GM21786 (cell line): ENCODE measurements at regions not wholly inside any gene's neighbourhood (a gene's known extent, or its start where the extent isn't known, plus 50 kb on each side); places are given as distances from the start of the nearest gene placed in this dataset.

Experiments used
- ATAC-seq: cut with Tn5 transposase; IDR thresholded peaks from one replicate; pipeline ENCODE4 v1.9.1; 2021; ENCODE audit not compliant: unreplicated experiment

DNA sequence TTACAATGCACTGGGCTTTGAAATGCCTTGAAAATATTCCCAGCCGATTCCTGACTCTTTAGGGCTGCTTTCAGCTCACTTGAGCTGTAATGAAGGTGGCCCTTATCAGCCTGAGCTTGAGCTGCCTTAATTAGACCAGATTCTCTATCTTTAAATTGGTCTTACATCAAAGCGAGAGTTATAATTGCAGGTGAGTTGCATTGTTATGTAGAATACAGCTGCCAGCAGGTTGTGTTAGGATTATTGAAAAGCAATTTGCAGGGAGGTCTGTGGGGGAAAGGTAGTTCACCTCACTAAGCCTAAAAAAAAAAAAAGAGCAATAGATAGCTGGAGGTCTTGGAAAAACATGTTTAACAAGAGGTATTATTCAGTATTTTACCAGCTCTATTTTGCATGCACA is 142.2 kb upstream of the HABP2 start:
- no peak for ATAC-seq

- no peak for ATAC-seq
These were observed 141.4 kb upstream of the HABP2 start for GRCh38 chr10:113411456-113411855.

DNA sequence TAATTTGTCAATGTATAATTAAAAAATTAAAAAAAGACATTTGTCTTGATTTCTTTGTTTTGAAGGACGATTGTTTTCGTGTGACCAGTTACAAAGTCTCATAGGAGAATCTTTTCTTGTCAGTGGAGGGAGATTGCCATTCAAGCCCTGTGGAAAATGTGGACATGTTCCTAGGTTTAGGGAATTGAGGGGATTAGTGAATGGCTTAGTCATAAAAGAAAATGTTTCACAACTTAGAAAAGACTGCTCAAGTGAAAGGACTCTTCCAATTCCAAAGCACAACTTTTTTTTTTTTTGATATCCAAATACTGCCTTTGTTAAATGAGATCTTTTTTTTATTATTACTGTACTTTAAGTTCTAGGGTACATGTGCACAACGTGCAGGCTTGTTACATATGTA is 140.7 kb upstream of the HABP2 start:
- ATAC-seq: no peak

DNA sequence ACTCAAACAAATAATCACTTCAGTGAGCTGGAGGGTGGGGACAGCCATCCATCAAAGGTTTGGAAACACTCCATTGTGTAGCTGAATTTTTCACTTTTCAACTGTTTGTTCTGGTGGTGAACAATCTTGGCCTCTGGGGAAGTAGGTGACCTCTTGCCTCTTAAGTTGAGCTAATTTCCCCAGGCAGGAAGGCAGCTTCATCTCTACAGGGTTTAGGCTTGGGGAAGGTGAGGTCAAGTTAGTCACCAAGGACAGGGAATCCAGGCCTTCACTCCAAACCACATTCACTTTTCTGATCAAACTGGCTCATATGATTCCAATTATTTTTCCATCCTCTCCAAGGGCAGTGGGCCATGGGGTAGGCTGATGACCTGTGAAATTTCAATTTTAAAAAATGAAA is 138.3 kb upstream of the HABP2 start:
- no peak for ATAC-seq

GRCh38 chr10:113415246-113415645 is 137.6 kb upstream of the HABP2 start:
- no peak for ATAC-seq

- ATAC-seq: no peak
These were observed 132.7 kb upstream of the HABP2 start for GRCh38 chr10:113420057-113420732.

- no peak for ATAC-seq
These were observed 131.8 kb upstream of the HABP2 start for GRCh38 chr10:113420733-113421675.

- ATAC-seq: no peak
These were observed 130.5 kb upstream of the HABP2 start for GRCh38 chr10:113422371-113422770.

DNA sequence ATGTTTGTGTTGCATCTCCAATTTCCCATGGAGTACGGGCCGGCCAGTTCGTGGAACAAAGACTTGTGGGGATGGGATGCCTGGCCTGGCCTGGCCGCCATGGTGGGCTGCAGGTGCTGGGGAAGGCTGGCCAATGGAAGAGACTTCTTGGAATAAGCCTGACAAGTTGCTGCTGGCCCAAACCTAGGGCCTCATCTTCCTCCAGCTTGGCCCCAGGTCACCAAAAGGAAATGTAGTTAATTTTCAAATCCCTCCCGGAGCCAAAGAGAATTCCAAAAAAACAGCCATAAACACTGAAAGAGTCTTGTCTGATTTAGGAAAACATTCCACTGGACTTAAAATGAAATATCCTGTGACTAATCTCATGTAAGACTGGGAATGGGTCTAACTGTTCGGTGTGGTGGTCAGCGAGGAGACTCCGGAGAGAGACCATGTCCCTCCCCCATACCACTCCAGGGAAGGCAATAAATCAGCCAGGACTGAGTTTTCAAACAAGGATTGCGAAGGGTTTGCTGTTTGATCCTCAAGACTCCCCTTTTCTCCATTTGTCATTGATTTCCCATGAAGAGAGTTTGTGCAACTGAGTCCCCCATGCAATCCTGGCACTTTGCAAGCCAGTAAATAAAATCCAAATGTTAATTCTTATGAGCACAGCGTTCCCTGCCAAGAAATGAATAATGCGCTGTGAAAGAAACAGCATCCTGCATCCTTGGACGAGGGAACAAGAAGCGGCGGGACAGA is 128.7 kb upstream of the HABP2 start:
- no peak for ATAC-seq

DNA sequence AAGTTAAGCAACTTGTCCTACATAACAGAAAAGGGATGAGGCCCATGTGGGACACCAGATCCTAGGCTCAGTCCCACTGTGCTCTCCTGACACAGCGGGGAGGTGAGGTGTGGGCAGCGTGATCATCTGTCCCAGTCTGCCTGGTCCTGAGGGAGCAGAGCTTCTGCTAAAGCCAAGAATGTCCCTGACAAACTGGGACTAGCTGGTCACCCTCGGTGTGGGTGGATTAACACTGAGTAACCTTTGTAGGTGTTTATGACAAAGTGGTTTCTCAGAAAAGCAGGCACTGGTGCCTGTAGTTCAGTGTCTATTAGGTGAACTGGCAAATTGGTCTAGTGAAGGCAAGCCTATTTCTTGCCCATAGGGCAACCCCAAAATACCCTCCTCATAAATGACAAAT is 127.8 kb upstream of the HABP2 start:
- no peak for ATAC-seq

GRCh38 chr10:113425541-113425951 is 127.3 kb upstream of the HABP2 start:
- no peak for ATAC-seq

DNA sequence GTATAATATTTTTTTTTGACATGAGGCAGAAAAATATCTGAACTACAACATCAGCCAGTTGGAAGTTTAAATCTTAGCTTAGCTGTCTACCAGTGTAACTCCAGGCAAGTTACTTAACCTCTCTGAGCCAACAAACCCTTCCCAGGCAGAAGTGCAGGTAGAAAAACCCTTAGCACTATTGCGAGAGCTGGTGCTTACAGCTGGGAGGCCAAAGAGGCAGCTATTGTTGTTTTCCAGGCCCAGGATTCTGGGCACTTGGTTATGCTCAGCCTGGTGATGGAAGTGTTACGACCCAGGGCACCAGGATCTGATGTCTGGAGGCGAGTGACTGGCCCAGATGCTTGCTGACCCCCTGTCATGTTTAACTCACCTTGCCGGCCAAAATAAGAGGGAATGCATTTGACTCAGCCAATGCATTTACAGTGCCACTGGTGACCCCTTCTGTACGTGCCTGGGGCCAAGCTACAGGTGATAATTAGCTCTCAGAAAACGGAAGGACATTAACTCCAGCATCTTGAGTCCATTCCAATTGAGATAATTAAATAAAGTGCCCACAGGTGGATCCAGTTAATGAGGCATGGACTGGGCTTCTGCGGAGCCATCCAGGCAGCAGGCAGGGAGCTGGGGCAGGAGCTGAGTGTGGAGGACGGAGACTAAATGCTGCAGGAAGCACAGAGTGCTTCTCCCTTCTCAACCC is 126.5 kb upstream of the HABP2 start:
- no peak for ATAC-seq

- no peak for ATAC-seq
These were observed 125.6 kb upstream of the HABP2 start for GRCh38 chr10:113427236-113427735.

GRCh38 chr10:113427811-113428558 is 124.9 kb upstream of the HABP2 start:
- no peak for ATAC-seq

GRCh38 chr10:113430634-113431397 is 122.0 kb upstream of the HABP2 start:
- no peak for ATAC-seq

- ATAC-seq: no peak
These were observed 121.3 kb upstream of the HABP2 start for GRCh38 chr10:113431398-113432160.

DNA sequence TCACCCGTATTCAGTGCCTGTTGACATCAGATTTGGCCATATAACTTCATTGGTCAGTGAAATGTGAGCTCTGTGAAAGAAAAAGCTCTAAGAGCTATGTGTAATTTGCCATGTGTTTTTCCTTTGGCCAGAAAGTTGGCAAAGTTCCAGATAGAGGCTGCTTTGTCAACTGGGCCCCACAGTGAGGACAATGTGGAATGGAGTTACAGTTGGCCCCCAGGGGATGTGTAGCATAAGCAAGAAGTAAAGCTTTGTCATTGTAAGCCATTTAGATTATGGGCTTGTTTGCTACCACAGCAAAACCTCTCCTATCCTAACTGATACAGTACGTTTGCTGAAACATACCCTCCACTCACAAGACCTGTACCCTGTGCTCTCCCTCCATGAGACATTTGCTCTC is 119.1 kb upstream of the HABP2 start:
- no peak for ATAC-seq

- ATAC-seq: no peak
These were observed 118.5 kb upstream of the HABP2 start for GRCh38 chr10:113434315-113434714.

DNA sequence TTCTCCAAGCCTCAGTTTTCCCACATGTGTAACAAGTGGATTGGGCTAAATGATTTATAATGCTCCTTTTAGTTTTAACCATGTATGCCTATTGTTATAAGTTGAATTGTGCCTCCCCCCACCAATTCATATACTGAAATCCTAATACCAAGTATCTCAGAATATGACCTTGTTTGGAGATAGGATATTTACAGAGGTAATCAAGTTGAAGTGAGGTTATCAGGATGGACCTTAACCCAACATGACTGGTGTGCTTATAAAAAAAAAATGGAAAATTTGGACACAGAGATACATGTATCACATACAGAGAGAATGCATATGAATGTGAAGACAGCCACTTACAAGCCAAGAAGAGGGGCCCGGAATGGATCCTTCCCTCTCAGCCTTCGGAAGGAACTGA is 117.9 kb upstream of the HABP2 start:
- ATAC-seq: no peak
